K562 (cell line): ENCODE measurements at regions not wholly inside any gene's neighbourhood (a gene's known extent, or its start where the extent isn't known, plus 50 kb on each side); places are given as distances from the start of the nearest gene placed in this dataset.

Experiments used
- ARID1B ChIP-seq: fragments of 450-650 bp; IDR thresholded peaks from 2 replicates; pipeline ENCODE4 v1.6.1; 2016; ENCODE audit warnings: antibody characterized with exemption, mild to moderate bottlenecking, inconsistent platforms
- ARNT ChIP-seq, 2 experiments: fragments of 450-650 bp; IDR thresholded peaks; 2 replicates each; pipeline ENCODE4 v1.6.1; 2016; ENCODE audit warnings: mild to moderate bottlenecking in 1 of 2
- CEBPG ChIP-seq, 3 experiments: fragments of 200-800 bp in 1 of 3; sonication (Bioruptor generic) in 1 of 3; sonication (generic) in 1 of 3; formaldehyde crosslinking in 1 of 3; IDR thresholded peaks in 2 of 3; conservative IDR thresholded peaks in 1 of 3; 2 replicates each; pipeline versions ENCODE4 v1.6.1 to v1.8.0; 2016 to 2022; ENCODE audit warnings: missing compliant biosample characterization in 2 of 3, missing genetic modification characterization in 2 of 3, mild to moderate bottlenecking in 1 of 3, missing genetic modification reagents in 1 of 3
- CREBBP ChIP-seq: IDR thresholded peaks from one replicate; pipeline ENCODE4 v1.6.1; 2012; ENCODE audit warnings: low read depth, mild to moderate bottlenecking, control low read depth, inconsistent platforms, low read length
- DDX20 ChIP-seq: fragments of 450-650 bp; IDR thresholded peaks from 2 replicates; pipeline ENCODE4 v1.6.1; 2016; ENCODE audit warnings: missing genetic modification characterization, low read depth, mild to moderate bottlenecking, missing compliant biosample characterization, moderate library complexity
- DNMT1 ChIP-seq: fragments of 450-650 bp; IDR thresholded peaks from 2 replicates; pipeline ENCODE4 v1.6.1; 2016; ENCODE audit warnings: antibody characterized with exemption, mild to moderate bottlenecking
- ELF4 ChIP-seq: fragments of 450-650 bp; formaldehyde crosslinking; IDR thresholded peaks from 2 replicates; pipeline ENCODE4 v1.4.0; 2022; ENCODE audit warnings: missing genetic modification characterization
- GABPA ChIP-seq: fragments of 200-800 bp; sonication (Bioruptor generic); conservative IDR thresholded peaks from 2 replicates; pipeline ENCODE4 v1.6.1; 2016; ENCODE audit warnings: low read depth, missing genetic modification characterization, missing compliant biosample characterization
- IRF2 ChIP-seq: sonication (generic); formaldehyde crosslinking; IDR thresholded peaks from 2 replicates; pipeline ENCODE4 v1.8.1; 2022; ENCODE audit warnings: mild to moderate bottlenecking, missing genetic modification reagents
- KDM5B ChIP-seq: fragments of 200-600 bp; sonication (generic); IDR thresholded peaks from 2 replicates; pipeline ENCODE4 v1.6.1; 2012; ENCODE audit warnings: low read depth, mild to moderate bottlenecking, moderate library complexity, low read length, control low read depth, inconsistent platforms; ENCODE audit not compliant: insufficient replicate concordance
- NCOA6 ChIP-seq: fragments of 450-650 bp; IDR thresholded peaks from 2 replicates; pipeline ENCODE4 v1.6.1; 2017; ENCODE audit warnings: mild to moderate bottlenecking
- PBX2 ChIP-seq, 2 experiments: IDR thresholded peaks in 1 of 2; conservative IDR thresholded peaks in 1 of 2; 2 replicates each; pipeline ENCODE4 v1.6.1; 2016; ENCODE audit warnings: low read depth in 2 of 2, mild to moderate bottlenecking in 1 of 2, missing compliant biosample characterization in 1 of 2, missing genetic modification characterization in 1 of 2, moderate library complexity in 1 of 2
- RBFOX2 ChIP-seq: fragments of 200-400 bp; formaldehyde crosslinking; IDR thresholded peaks from 2 replicates; pipeline ENCODE4 v1.6.1; 2017; ENCODE audit warnings: low read depth, mild to moderate bottlenecking, low read length, moderate library complexity
- SMAD4 ChIP-seq: fragments of 250-450 bp; sonication (Bioruptor Pico); conservative IDR thresholded peaks from 2 replicates; pipeline ENCODE4 v1.8.0; 2021; ENCODE audit warnings: inconsistent platforms, mild to moderate bottlenecking, moderate library complexity
- ZEB2 ChIP-seq: fragments of 450-650 bp; IDR thresholded peaks from 2 replicates; pipeline ENCODE4 v1.6.1; 2016
- ZKSCAN8 ChIP-seq: fragments of 200-800 bp; sonication (Bioruptor generic); IDR thresholded peaks from 2 replicates; pipeline ENCODE4 v1.6.1; 2016; ENCODE audit warnings: missing genetic modification characterization, missing compliant biosample characterization
- ZNF395 ChIP-seq: fragments of 200-800 bp; sonication (Bioruptor generic); IDR thresholded peaks from 2 replicates; pipeline ENCODE4 v1.6.1; 2017; ENCODE audit warnings: missing genetic modification characterization, missing compliant biosample characterization
- ZNF57 ChIP-seq: fragments of 450-650 bp; formaldehyde crosslinking; IDR thresholded peaks from 2 replicates; pipeline ENCODE4 v1.4.0; 2020; ENCODE audit warnings: mild to moderate bottlenecking, moderate library complexity
- TF ChIP-seq, protein P1 (sequence below): sonication (generic); formaldehyde crosslinking; IDR thresholded peaks from 2 replicates; pipeline ENCODE4 v1.8.0; 2023; ENCODE audit warnings: mild to moderate bottlenecking, missing genetic modification reagents

GRCh38 chr20:4074877-4075455, 59.6 kb upstream of the RNF24 start (continued):
- TF ChIP-seq PBX2 (CRISPR knock-in tag; IDR thresholded peaks at IDR 0.05; ENCODE audit: low read depth) = no peak
- TF ChIP-seq PBX2 (tag; conservative IDR thresholded peaks at IDR 0.05; ENCODE audit: low read depth) = no peak
- no peak for TF ChIP-seq DDX20 (tag)
- no peak for TF ChIP-seq CREBBP
- peak; percentile 99 for TF ChIP-seq CEBPG (CRISPR knock-in tag; IDR thresholded peaks at IDR 0.05)
- peak; percentile 88 to 95 for TF ChIP-seq CEBPG (tag; conservative IDR thresholded peaks at IDR 0.05 in 1 of 2, IDR thresholded peaks at IDR 0.05 in 1 of 2)
- no peak for TF ChIP-seq KDM5B
- peak in 1 of 2 experiments; percentile 47; a peak in 2 of 4 replicates for TF ChIP-seq ARNT (IDR thresholded peaks at IDR 0.05)
- TF ChIP-seq, protein P1, sequence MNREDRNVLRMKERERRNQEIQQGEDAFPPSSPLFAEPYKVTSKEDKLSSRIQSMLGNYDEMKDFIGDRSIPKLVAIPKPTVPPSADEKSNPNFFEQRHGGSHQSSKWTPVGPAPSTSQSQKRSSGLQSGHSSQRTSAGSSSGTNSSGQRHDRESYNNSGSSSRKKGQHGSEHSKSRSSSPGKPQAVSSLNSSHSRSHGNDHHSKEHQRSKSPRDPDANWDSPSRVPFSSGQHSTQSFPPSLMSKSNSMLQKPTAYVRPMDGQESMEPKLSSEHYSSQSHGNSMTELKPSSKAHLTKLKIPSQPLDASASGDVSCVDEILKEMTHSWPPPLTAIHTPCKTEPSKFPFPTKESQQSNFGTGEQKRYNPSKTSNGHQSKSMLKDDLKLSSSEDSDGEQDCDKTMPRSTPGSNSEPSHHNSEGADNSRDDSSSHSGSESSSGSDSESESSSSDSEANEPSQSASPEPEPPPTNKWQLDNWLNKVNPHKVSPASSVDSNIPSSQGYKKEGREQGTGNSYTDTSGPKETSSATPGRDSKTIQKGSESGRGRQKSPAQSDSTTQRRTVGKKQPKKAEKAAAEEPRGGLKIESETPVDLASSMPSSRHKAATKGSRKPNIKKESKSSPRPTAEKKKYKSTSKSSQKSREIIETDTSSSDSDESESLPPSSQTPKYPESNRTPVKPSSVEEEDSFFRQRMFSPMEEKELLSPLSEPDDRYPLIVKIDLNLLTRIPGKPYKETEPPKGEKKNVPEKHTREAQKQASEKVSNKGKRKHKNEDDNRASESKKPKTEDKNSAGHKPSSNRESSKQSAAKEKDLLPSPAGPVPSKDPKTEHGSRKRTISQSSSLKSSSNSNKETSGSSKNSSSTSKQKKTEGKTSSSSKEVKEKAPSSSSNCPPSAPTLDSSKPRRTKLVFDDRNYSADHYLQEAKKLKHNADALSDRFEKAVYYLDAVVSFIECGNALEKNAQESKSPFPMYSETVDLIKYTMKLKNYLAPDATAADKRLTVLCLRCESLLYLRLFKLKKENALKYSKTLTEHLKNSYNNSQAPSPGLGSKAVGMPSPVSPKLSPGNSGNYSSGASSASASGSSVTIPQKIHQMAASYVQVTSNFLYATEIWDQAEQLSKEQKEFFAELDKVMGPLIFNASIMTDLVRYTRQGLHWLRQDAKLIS = no peak
- peak; percentile 60; the same call in 1 of the 2 replicates for TF ChIP-seq SMAD4 (CRISPR knock-in tag)
- TF ChIP-seq ELF4 = no peak
- no peak for TF ChIP-seq ZEB2
- TF ChIP-seq GABPA (tag) = no peak
- TF ChIP-seq ZNF395 (CRISPR knock-in tag) = peak; percentile 62
- no peak for TF ChIP-seq ZNF57 (CRISPR knock-in tag)
- TF ChIP-seq NCOA6 = no peak
- no peak; the same call in 1 of the 2 replicates for TF ChIP-seq ARID1B
- TF ChIP-seq IRF2 (CRISPR knock-in tag) = no peak
- no peak; the same call in 1 of the 2 replicates for TF ChIP-seq RBFOX2
- TF ChIP-seq DNMT1 = no peak
- TF ChIP-seq ZKSCAN8 (CRISPR knock-in tag) = 0 out of 2 replicates have a peak, but pooled peaks have one; percentile 18
